Activated CD8-positive, alpha-beta T cell treated with anti-CD3 and anti-CD28 coated beads for 36 hours (primary cell): ENCODE measurements at regions not wholly inside any gene's neighbourhood (a gene's known extent, or its start where the extent isn't known, plus 50 kb on each side); places are given as distances from the start of the nearest gene placed in this dataset.

Source experiments
- ATAC-seq: fragments of 200-7000 bp; cut with Tn5 transposase; one replicate; pipeline ENCODE4 v1.10.0; 2021; ENCODE audit warnings: mild to moderate bottlenecking, moderate library complexity
- CTCF ChIA-PET: fragments of 350-600 bp; sonication (Branson Sonifier 250); formaldehyde crosslinking; loops from one replicate; lab custom pipeline; 2021; ENCODE audit warnings: antibody characterized with exemption; lab: Charles Lee
- POLR2A ChIA-PET: fragments of 350-600 bp; sonication (Branson Sonifier 250); formaldehyde crosslinking; loops from one replicate; lab custom pipeline; 2021; ENCODE audit warnings: antibody characterized with exemption; lab: Charles Lee
- DNase-seq: peaks from one replicate; pipeline ENCODE4 v3.0.0-alpha.2; 2020
- H3K27ac Mint-ChIP-seq: one replicate; pipeline ENCODE4 v1.8.0; 2021; ENCODE audit warnings: mild to moderate bottlenecking, mixed read lengths
- H3K27me3 Mint-ChIP-seq: one replicate; pipeline ENCODE4 v1.8.0; 2021; ENCODE audit warnings: mixed read lengths
- H3K36me3 Mint-ChIP-seq: one replicate; pipeline ENCODE4 v1.8.0; 2021; ENCODE audit warnings: low read depth, mixed read lengths
- H3K4me1 Mint-ChIP-seq: one replicate; pipeline ENCODE4 v1.8.0; 2021; ENCODE audit warnings: low read depth, mixed read lengths
- H3K4me3 Mint-ChIP-seq: one replicate; pipeline ENCODE4 v1.8.0; 2021; ENCODE audit warnings: mild to moderate bottlenecking, moderate library complexity, mixed read lengths
- H3K9me3 Mint-ChIP-seq: one replicate; pipeline ENCODE4 v1.8.0; 2021; ENCODE audit warnings: mixed read lengths
- CTCF ChIP-seq: fragments of 200-600 bp; IDR thresholded peaks from one replicate; pipeline ENCODE4 v1.8.0; 2022; ENCODE audit warnings: antibody characterized with exemption, mild to moderate bottlenecking
- intact Hi-C: fragments of 100-400 bp; cut with micrococcal nuclease; formaldehyde crosslinking; loops from one replicate; pipeline ENCODE4 v1.10.0; 2022

- H3K4me1 Mint-ChIP-seq, result no peaks in the 10 kb centered on the region
- ATAC-seq (no peak), DNase-seq (no peak)
- ChIA-PET POLR2A (no interaction called here), CTCF (no interaction called here)
- no peak for TF ChIP-seq CTCF
- no peak overlapping the region for H3K4me3 Mint-ChIP-seq
- H3K27ac Mint-ChIP-seq, result no peak overlapping the region
- no peaks in the 10 kb centered on the region for H3K36me3 Mint-ChIP-seq
- intact Hi-C loops, result no loop called here
- H3K9me3 Mint-ChIP-seq, result peaks cover 6% of the 10 kb centered on the region
- no peaks in the 10 kb centered on the region for H3K27me3 Mint-ChIP-seq
These were observed 495.2 kb downstream of the RFPL4B start for GRCh38 chr6:112842330-112842685.

GRCh38 chr6:112846681-112847080, 499.6 kb downstream of the RFPL4B start:
- peaks cover 5% of the 10 kb centered on the region for H3K9me3 Mint-ChIP-seq
- H3K27ac Mint-ChIP-seq, result no peak overlapping the region
- no peak for ATAC-seq
- POLR2A ChIA-PET, result no interaction called here
- no peak for TF ChIP-seq CTCF
- H3K27me3 Mint-ChIP-seq, result no peaks in the 10 kb centered on the region
- CTCF ChIA-PET, result no interaction called here
- H3K4me1 Mint-ChIP-seq, result no peaks in the 10 kb centered on the region
- H3K36me3 Mint-ChIP-seq, result no peaks in the 10 kb centered on the region
- no peak overlapping the region for H3K4me3 Mint-ChIP-seq
- DNase-seq, result no peak
- intact Hi-C loops, result no loop called here

- Mint-ChIP-seq H3K27ac (no peak overlapping the region), H3K9me3 (peaks cover 1% of the 10 kb centered on the region)
These were observed 504.0 kb downstream of the RFPL4B start for GRCh38 chr6:112851146-112851545.

GRCh38 chr6:112853162-112853561, 506.0 kb downstream of the RFPL4B start:
- Mint-ChIP-seq H3K36me3 (no peaks in the 10 kb centered on the region), H3K4me3 (no peak overlapping the region), H3K27ac (no peak overlapping the region), H3K9me3 (peaks cover 1% of the 10 kb centered on the region), H3K27me3 (no peaks in the 10 kb centered on the region), H3K4me1 (no peaks in the 10 kb centered on the region)
- DNase-seq, result no peak
- TF ChIP-seq CTCF, result no peak
- ChIA-PET POLR2A (no interaction called here), CTCF (no interaction called here)
- intact Hi-C loops, result no loop called here
- no peak for ATAC-seq

More at GRCh38 chr6:112851146-112851545, 504.0 kb downstream of the RFPL4B start:
- no peak for TF ChIP-seq CTCF
- POLR2A ChIA-PET, result no interaction called here
- no peaks in the 10 kb centered on the region for H3K4me1 Mint-ChIP-seq
- CTCF ChIA-PET, result no interaction called here
- ATAC-seq, result no peak
- DNase-seq, result no peak
- no peak overlapping the region for H3K4me3 Mint-ChIP-seq
- intact Hi-C loops, result no loop called here
- no peaks in the 10 kb centered on the region for H3K36me3 Mint-ChIP-seq
- H3K27me3 Mint-ChIP-seq, result no peaks in the 10 kb centered on the region

GRCh38 chr6:112863753-112864152, 516.6 kb downstream of the RFPL4B start:
- no peak for TF ChIP-seq CTCF
- intact Hi-C loops, result no loop called here
- ChIA-PET POLR2A (no interaction called here), CTCF (no interaction called here)
- no peaks in the 10 kb centered on the region for H3K27me3 Mint-ChIP-seq
- no peaks in the 10 kb centered on the region for H3K9me3 Mint-ChIP-seq
- ATAC-seq, result no peak
- H3K27ac Mint-ChIP-seq, result no peak overlapping the region
- H3K36me3 Mint-ChIP-seq, result no peaks in the 10 kb centered on the region
- H3K4me1 Mint-ChIP-seq, result no peaks in the 10 kb centered on the region
- no peak for DNase-seq
- no peak overlapping the region for H3K4me3 Mint-ChIP-seq
